ENCODE measurements at regions not wholly inside any gene's neighbourhood (a gene's known extent, or its start where the extent isn't known, plus 50 kb on each side); places are given as distances from the start of the nearest gene placed in this dataset.

- TF ChIP-seq CTCF (IDR thresholded peaks at IDR 0.05), result no peak
- TF ChIP-seq POLR2A (IDR thresholded peaks at IDR 0.05), result no peak
Measured at GRCh38 chr18:42475157-42475556, 520.1 kb downstream of the PIK3C3 start.

Data from testis (tissue), 2 donors.